H1 (cell line): ENCODE measurements at regions not wholly inside any gene's neighbourhood (a gene's known extent, or its start where the extent isn't known, plus 50 kb on each side); places are given as distances from the start of the nearest gene placed in this dataset.
"Not testable (repeated sequence)": the region's sequence is repeated elsewhere in the genome, so short reads cannot be mapped to it uniquely, and the experiment has no call there.

Experiments
- CTCF ChIA-PET: fragments of 300-600 bp; sonication (Branson Sonifier 250); formaldehyde crosslinking; loops from one replicate; lab custom pipeline; 2021; ENCODE audit not compliant: partially characterized antibody; lab: Charles Lee
- POLR2A ChIA-PET: fragments of 300-600 bp; sonication (Branson Sonifier 250); formaldehyde crosslinking; loops from one replicate; lab custom pipeline; 2021; ENCODE audit warnings: inconsistent platforms; ENCODE audit not compliant: partially characterized antibody; lab: Charles Lee
- DNase-seq, 2 experiments: peaks; one replicate each; pipeline versions ENCODE4 v3.0.0 to v3.0.0-alpha.2; 2010 to 2022; ENCODE audit warnings: low spot score in 2 of 2, low read depth in 1 of 2, mixed read lengths in 1 of 2
- FAIRE-seq: peaks from 2 replicates; lab custom pipeline; 2011; peaks lifted over from hg19 to GRCh38; lab: Jason Lieb, UNC
- H2AFZ ChIP-seq: 2 replicates; pipeline ENCODE4 v1.8.1; 2012; ENCODE audit warnings: low read length, inconsistent platforms
- H2AK5ac ChIP-seq: 2 replicates; pipeline ENCODE4 v1.6.1; 2013; ENCODE audit warnings: low read depth, low read length
- H2BK120ac ChIP-seq: replicated peaks from 2 replicates; pipeline ENCODE3; 2013; ENCODE audit warnings: low read depth, low read length, inconsistent platforms
- H2BK12ac ChIP-seq: 2 replicates; pipeline ENCODE4 v1.6.1; 2013; ENCODE audit warnings: low read depth, low read length
- H2BK15ac ChIP-seq: 2 replicates; pipeline ENCODE4 v1.6.1; 2013; ENCODE audit warnings: low read length
- H2BK20ac ChIP-seq: 2 replicates; pipeline ENCODE4 v1.6.1; 2013; ENCODE audit warnings: low read length
- H2BK5ac ChIP-seq: 2 replicates; pipeline ENCODE4 v1.6.1; 2013; ENCODE audit warnings: low read depth, low read length
- H3K14ac ChIP-seq: 2 replicates; pipeline ENCODE4 v1.6.1; 2013; ENCODE audit warnings: inconsistent platforms; ENCODE audit not compliant: insufficient read length
- H3K18ac ChIP-seq: 2 replicates; pipeline ENCODE4 v1.6.1; 2013; ENCODE audit warnings: low read length; ENCODE audit errors: extremely low read depth
- H3K23ac ChIP-seq: 2 replicates; pipeline ENCODE4 v1.6.1; 2013; ENCODE audit warnings: inconsistent platforms; ENCODE audit not compliant: insufficient read length
- H3K23me2 ChIP-seq: 2 replicates; pipeline ENCODE4 v1.6.1; 2013; ENCODE audit warnings: low read depth, low read length
- H3K27ac ChIP-seq: 2 replicates; pipeline ENCODE4 v1.6.1; 2011; ENCODE audit warnings: low read depth, low read length, inconsistent platforms
- H3K27me3 ChIP-seq, 4 experiments: replicated peaks in 1 of 4; 1 replicate in 1 of 4; 2 replicates in 3 of 4; pipeline versions ENCODE4 v1.6.1 to v1.8.1; 2011 to 2013; ENCODE audit warnings: low read length in 3 of 4, mild to moderate bottlenecking in 3 of 4, inconsistent platforms in 2 of 4, mixed read lengths in 2 of 4, moderate library complexity in 1 of 4; ENCODE audit not compliant: control insufficient read depth in 3 of 4, insufficient read depth in 3 of 4; ENCODE audit errors: extremely low read depth in 1 of 4
- H3K36me3 ChIP-seq, 4 experiments: 2 replicates each; pipeline versions ENCODE4 v1.6.1 to v1.8.1; 2011 to 2013; ENCODE audit warnings: mild to moderate bottlenecking in 4 of 4, low read length in 3 of 4, moderate library complexity in 2 of 4, control low read depth in 1 of 4, inconsistent platforms in 1 of 4; ENCODE audit not compliant: insufficient read depth in 4 of 4, control insufficient read depth in 2 of 4
- H3K4ac ChIP-seq: replicated peaks from 2 replicates; pipeline ENCODE3; 2013; ENCODE audit warnings: low read length, low read depth, mixed read lengths, inconsistent platforms; ENCODE audit not compliant: insufficient read length
- H3K4me1 ChIP-seq, 4 experiments: replicated peaks in 1 of 4; 1 replicate in 1 of 4; 2 replicates in 3 of 4; pipeline versions ENCODE4 v1.6.1 to v1.8.1; 2011 to 2013; ENCODE audit warnings: low read length in 3 of 4, inconsistent platforms in 2 of 4, mixed read lengths in 1 of 4; ENCODE audit not compliant: insufficient read depth in 4 of 4, control insufficient read depth in 3 of 4
- H3K4me2 ChIP-seq, 2 experiments: 2 replicates each; pipeline versions ENCODE4 v1.6.1 to v1.8.1; 2011 to 2013; ENCODE audit warnings: low read depth in 2 of 2, low read length in 2 of 2, control low read depth in 1 of 2, inconsistent platforms in 1 of 2, mild to moderate bottlenecking in 1 of 2; ENCODE audit not compliant: insufficient read depth in 1 of 2
- H3K4me3 ChIP-seq, 4 experiments: fragments of 200-600, 300-600 bp in 1 of 4; sonication (generic), shearing (Covaris generic), sonication (Bioruptor Twin) in 1 of 4; 2 replicates each; pipeline versions ENCODE4 v1.5.1 to v1.8.1; 2011 to 2016; ENCODE audit warnings: low read length in 4 of 4, low read depth in 3 of 4, control low read depth in 2 of 4, inconsistent platforms in 2 of 4, mild to moderate bottlenecking in 2 of 4, mixed read lengths in 1 of 4, moderate library complexity in 1 of 4; ENCODE audit not compliant: insufficient read depth in 2 of 4; ENCODE audit errors: extremely low read depth in 1 of 4
- H3K56ac ChIP-seq: replicated peaks from 2 replicates; pipeline ENCODE3; 2013; ENCODE audit warnings: low read depth, mild to moderate bottlenecking, mixed read lengths, low read length, inconsistent platforms; ENCODE audit not compliant: insufficient read length
- H3K79me1 ChIP-seq: 2 replicates; pipeline ENCODE4 v1.6.1; 2013; ENCODE audit warnings: low read depth, low read length, control low read depth
- H3K79me2 ChIP-seq, 2 experiments: 2 replicates each; pipeline versions ENCODE4 v1.6.1 to v1.8.1; 2012 to 2013; ENCODE audit warnings: low read length in 2 of 2, mild to moderate bottlenecking in 2 of 2, inconsistent platforms in 1 of 2; ENCODE audit not compliant: insufficient read depth in 2 of 2, control insufficient read depth in 1 of 2
- H3K9ac ChIP-seq, 4 experiments: replicated peaks in 1 of 4; 1 replicate in 1 of 4; 2 replicates in 3 of 4; pipeline versions ENCODE4 v1.6.1 to v1.8.1; 2011 to 2013; ENCODE audit warnings: low read depth in 3 of 4, low read length in 3 of 4, control low read depth in 2 of 4, mild to moderate bottlenecking in 2 of 4, moderate library complexity in 2 of 4, inconsistent platforms in 1 of 4; ENCODE audit errors: extremely low read depth in 1 of 4
- H3K9me3 ChIP-seq, 2 experiments: 2 replicates each; pipeline versions ENCODE4 v1.6.1 to v1.8.1; 2012 to 2013; ENCODE audit warnings: mild to moderate bottlenecking in 2 of 2, moderate library complexity in 2 of 2, control low read depth in 1 of 2, inconsistent platforms in 1 of 2, low read depth in 1 of 2, low read length in 1 of 2, mixed read lengths in 1 of 2; ENCODE audit not compliant: insufficient read depth in 2 of 2
- H4K20me1 ChIP-seq, 2 experiments: replicated peaks in 1 of 2; 2 replicates each; pipeline versions ENCODE3 to v1.8.1; 2011 to 2013; ENCODE audit warnings: inconsistent platforms in 2 of 2, low read length in 2 of 2, mild to moderate bottlenecking in 1 of 2; ENCODE audit not compliant: insufficient read depth in 2 of 2, control insufficient read depth in 1 of 2
- H4K5ac ChIP-seq: 2 replicates; pipeline ENCODE4 v1.6.1; 2013; ENCODE audit warnings: low read length, low read depth, mixed read lengths, inconsistent platforms; ENCODE audit not compliant: insufficient read length
- H4K8ac ChIP-seq: 2 replicates; pipeline ENCODE4 v1.8.0; 2013; ENCODE audit warnings: mild to moderate bottlenecking, moderate library complexity, low read length, inconsistent platforms; ENCODE audit not compliant: insufficient read depth; ENCODE audit errors: extremely low read depth
- H4K91ac ChIP-seq: replicated peaks from 2 replicates; pipeline ENCODE3; 2013; ENCODE audit warnings: low read length, mixed read lengths, inconsistent platforms; ENCODE audit not compliant: insufficient read length
- WGBS, 2 experiments: shearing (Covaris generic) in 1 of 2; methylation state at CpG; one replicate each; pipeline versions ENCODE4 v1.1.6 to v1.1.7; 2013 to 2015; ENCODE audit warnings: low lambda C conversion rate in 2 of 2, mixed read lengths in 2 of 2, inconsistent platforms in 1 of 2, low coverage in 1 of 2, missing lambda C conversion rate in 1 of 2; ENCODE audit not compliant: insufficient replicate concordance in 2 of 2, insufficient coverage in 1 of 2, insufficient read length in 1 of 2; ENCODE audit errors: extremely low coverage in 1 of 2, missing lambda C conversion rate in 1 of 2; 5-methylcytosine and 5-hydroxymethylcytosine counted together

DNA sequence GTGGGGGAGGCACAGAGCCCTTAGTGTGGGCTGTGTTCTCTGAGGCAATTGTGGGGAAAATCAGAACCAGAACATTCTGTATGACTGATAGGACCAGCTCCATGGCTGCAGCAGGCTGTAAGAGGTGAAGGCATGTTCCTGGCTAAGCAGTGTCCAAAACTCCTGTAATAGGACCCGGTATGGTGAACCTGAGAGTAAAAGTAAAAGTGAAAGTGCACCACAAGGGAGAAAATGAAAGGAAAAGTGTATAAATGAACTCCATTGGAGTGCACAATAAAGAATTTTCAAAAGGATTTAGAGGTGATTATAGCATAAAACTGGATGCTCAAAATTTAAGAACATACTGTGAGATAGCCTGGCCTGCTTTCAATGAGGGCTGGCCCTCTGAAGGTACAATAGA lies 125.1 kb upstream of the HSFY1 start:
- H3K14ac ChIP-seq, H2BK20ac ChIP-seq, POLR2A ChIA-PET, H3K4me3 ChIP-seq, DNase-seq, H4K8ac ChIP-seq, H3K79me2 ChIP-seq, FAIRE-seq, H4K20me1 ChIP-seq, H3K9me3 ChIP-seq, H2BK120ac ChIP-seq, H3K36me3 ChIP-seq, H2AFZ ChIP-seq, H2BK5ac ChIP-seq, H4K91ac ChIP-seq, H3K4me1 ChIP-seq, H3K27ac ChIP-seq, H3K56ac ChIP-seq, H3K4ac ChIP-seq, CTCF ChIA-PET, H3K4me2 ChIP-seq, H2BK15ac ChIP-seq, H2AK5ac ChIP-seq, H4K5ac ChIP-seq, H3K27me3 ChIP-seq, H2BK12ac ChIP-seq, H3K79me1 ChIP-seq, H3K9ac ChIP-seq, H3K23ac ChIP-seq, H3K18ac ChIP-seq, H3K23me2 ChIP-seq: not testable (repeated sequence)
- no CpG with 5 or more reads among the region's 1 CpG for WGBS, 2 experiments

DNA sequence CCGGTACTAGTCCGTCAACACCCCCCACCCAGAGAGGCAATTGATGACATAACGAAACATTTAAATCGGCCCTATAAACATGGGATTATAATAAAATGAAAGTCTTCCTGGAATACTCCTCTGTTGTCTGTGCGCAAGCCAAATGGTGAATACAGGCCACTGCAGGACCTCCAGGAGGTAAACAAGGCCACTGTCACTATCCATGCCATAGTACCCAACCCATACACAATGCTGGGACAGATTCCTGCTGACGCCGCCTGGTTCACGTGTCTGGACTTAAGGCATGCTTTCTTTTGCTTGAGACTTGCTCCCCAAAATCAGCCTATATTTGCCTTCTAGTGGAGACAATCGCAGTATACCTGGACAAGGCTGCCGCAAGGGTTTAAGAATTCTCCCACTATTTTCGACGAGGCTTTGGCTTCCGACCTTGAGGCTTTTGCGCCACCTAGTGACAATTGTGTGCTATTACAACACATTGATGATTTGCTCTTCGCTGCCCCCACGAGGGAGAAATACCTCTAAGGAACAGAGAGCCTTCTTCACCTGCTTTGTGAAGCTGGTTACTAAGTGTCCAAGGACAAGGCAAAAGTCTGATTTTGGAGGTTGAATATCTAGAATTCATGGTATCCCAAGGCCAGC lies 122.4 kb upstream of the HSFY1 start:
- H2BK5ac ChIP-seq, H4K5ac ChIP-seq, POLR2A ChIA-PET, H3K4ac ChIP-seq, H3K79me2 ChIP-seq, DNase-seq, H4K8ac ChIP-seq, H2BK120ac ChIP-seq, H2BK20ac ChIP-seq, H3K56ac ChIP-seq, H3K4me3 ChIP-seq, H3K9ac ChIP-seq, H3K14ac ChIP-seq, H3K27me3 ChIP-seq, H2AFZ ChIP-seq, H4K91ac ChIP-seq, H3K79me1 ChIP-seq, H2BK12ac ChIP-seq, H3K36me3 ChIP-seq, H3K18ac ChIP-seq, H3K4me1 ChIP-seq, CTCF ChIA-PET, H2BK15ac ChIP-seq, H3K27ac ChIP-seq, H3K9me3 ChIP-seq, H4K20me1 ChIP-seq, H2AK5ac ChIP-seq, H3K23ac ChIP-seq, H3K4me2 ChIP-seq, H3K23me2 ChIP-seq: not testable (repeated sequence)
- peak; percentile 42 for FAIRE-seq
- WGBS, 2 experiments = no CpG with 5 or more reads among the region's 16 CpGs
